GM08714 (cell line): ENCODE measurements at regions not wholly inside any gene's neighbourhood (a gene's known extent, or its start where the extent isn't known, plus 50 kb on each side); places are given as distances from the start of the nearest gene placed in this dataset.
"Not testable (repeated sequence)": the region's sequence is repeated elsewhere in the genome, so short reads cannot be mapped to it uniquely, and the experiment has no call there.

Experiments used
- H3K4me3 ChIP-seq: fragments of 200-500 bp; sonication (Bioruptor generic); 2 replicates; pipeline ENCODE4 v1.5.1; 2014; ENCODE audit warnings: mild to moderate bottlenecking, low read length, inconsistent platforms
- ZNF274 ChIP-seq: IDR thresholded peaks from 2 replicates; pipeline ENCODE4 v1.6.1; 2012; ENCODE audit warnings: mild to moderate bottlenecking, low read depth, low read length

GRCh38 chr5:124001036-124001615 lies 489.1 kb downstream of the CSNK1G3 start:
- no peak overlapping the region for H3K4me3 ChIP-seq
- no peak for TF ChIP-seq ZNF274

GRCh38 chr5:124000538-124000937 lies 488.6 kb downstream of the CSNK1G3 start:
- TF ChIP-seq ZNF274 = no peak

GRCh38 chr5:123997462-123998215 lies 485.7 kb downstream of the CSNK1G3 start:
- H3K4me3 ChIP-seq = no peak overlapping the region
- TF ChIP-seq ZNF274 = no peak

More at GRCh38 chr5:124000538-124000937, 488.6 kb downstream of the CSNK1G3 start:
- no peak overlapping the region for H3K4me3 ChIP-seq

GRCh38 chr5:123997064-123997461 lies 485.1 kb downstream of the CSNK1G3 start:
- TF ChIP-seq ZNF274 = no peak
- no peak overlapping the region for H3K4me3 ChIP-seq

GRCh38 chr5:123992641-123993040 lies 480.7 kb downstream of the CSNK1G3 start:
- H3K4me3 ChIP-seq = no peak overlapping the region
- no peak for TF ChIP-seq ZNF274

- no peak for TF ChIP-seq ZNF274
- no peak overlapping the region for H3K4me3 ChIP-seq
Observed at GRCh38 chr5:123987956-123988355, 476.0 kb downstream of the CSNK1G3 start.

GRCh38 chr5:123976379-123977033 lies 464.5 kb downstream of the CSNK1G3 start:
- H3K4me3 ChIP-seq = no peak overlapping the region
- TF ChIP-seq ZNF274 = no peak

GRCh38 chr5:123975521-123975920 lies 463.5 kb downstream of the CSNK1G3 start:
- not testable (repeated sequence) for H3K4me3 ChIP-seq

- no peak for TF ChIP-seq ZNF274
- no peak overlapping the region for H3K4me3 ChIP-seq
Observed at GRCh38 chr5:123966781-123967180, 454.8 kb downstream of the CSNK1G3 start.

GRCh38 chr5:123965626-123966025 lies 453.6 kb downstream of the CSNK1G3 start:
- TF ChIP-seq ZNF274 = no peak
- H3K4me3 ChIP-seq = no peak overlapping the region

- TF ChIP-seq ZNF274 = no peak
- H3K4me3 ChIP-seq = no peak overlapping the region
Observed at GRCh38 chr5:123964884-123965283, 452.9 kb downstream of the CSNK1G3 start.

GRCh38 chr5:123960526-123960925 lies 448.5 kb downstream of the CSNK1G3 start:
- TF ChIP-seq ZNF274 = no peak
- H3K4me3 ChIP-seq = no peak overlapping the region

- no peak for TF ChIP-seq ZNF274
- no peak overlapping the region for H3K4me3 ChIP-seq
Observed at GRCh38 chr5:123951582-123951977, 439.6 kb downstream of the CSNK1G3 start.

GRCh38 chr5:123950701-123951581 lies 439.0 kb downstream of the CSNK1G3 start:
- no peak for TF ChIP-seq ZNF274
- H3K4me3 ChIP-seq = no peak overlapping the region
